GM12875 (cell line): ENCODE measurements at regions not wholly inside any gene's neighbourhood (a gene's known extent, or its start where the extent isn't known, plus 50 kb on each side); places are given as distances from the start of the nearest gene placed in this dataset.
"Not testable (repeated sequence)": the region's sequence is repeated elsewhere in the genome, so short reads cannot be mapped to it uniquely, and the experiment has no call there.

ENCODE experiments used
- H3K4me3 ChIP-seq: one replicate; pipeline ENCODE4 v1.5.1; 2011; ENCODE audit warnings: low read depth, low read length, control low read depth
- TF ChIP-seq, protein P1 (sequence below): IDR thresholded peaks from 2 replicates; pipeline ENCODE4 v1.5.1; 2011; ENCODE audit warnings: low read depth, mild to moderate bottlenecking, control low read depth, inconsistent platforms, low read length, moderate library complexity, borderline replicate concordance; ENCODE audit not compliant: insufficient read depth

DNA sequence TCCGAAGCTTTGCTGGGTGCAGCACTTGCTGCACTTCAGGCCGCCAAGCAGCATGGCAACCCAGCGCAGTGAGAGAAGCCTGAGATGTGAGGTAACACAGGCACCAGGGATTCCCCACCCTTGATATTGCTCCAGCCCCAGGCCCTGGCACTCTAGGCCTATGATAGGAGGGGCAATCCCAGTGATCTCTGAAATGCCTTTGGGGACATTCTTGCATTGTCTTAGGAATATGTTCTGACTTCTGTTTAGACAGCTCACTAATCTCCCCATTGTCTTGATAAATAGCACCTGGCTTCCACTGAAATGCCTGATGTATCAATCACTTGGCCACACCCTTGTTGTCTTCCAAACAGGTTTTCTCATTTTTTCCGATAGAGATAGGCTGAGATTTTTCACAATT lies 102.8 kb downstream of the SOX14 start:
- no peak overlapping the region for H3K4me3 ChIP-seq
- TF ChIP-seq, protein P1, sequence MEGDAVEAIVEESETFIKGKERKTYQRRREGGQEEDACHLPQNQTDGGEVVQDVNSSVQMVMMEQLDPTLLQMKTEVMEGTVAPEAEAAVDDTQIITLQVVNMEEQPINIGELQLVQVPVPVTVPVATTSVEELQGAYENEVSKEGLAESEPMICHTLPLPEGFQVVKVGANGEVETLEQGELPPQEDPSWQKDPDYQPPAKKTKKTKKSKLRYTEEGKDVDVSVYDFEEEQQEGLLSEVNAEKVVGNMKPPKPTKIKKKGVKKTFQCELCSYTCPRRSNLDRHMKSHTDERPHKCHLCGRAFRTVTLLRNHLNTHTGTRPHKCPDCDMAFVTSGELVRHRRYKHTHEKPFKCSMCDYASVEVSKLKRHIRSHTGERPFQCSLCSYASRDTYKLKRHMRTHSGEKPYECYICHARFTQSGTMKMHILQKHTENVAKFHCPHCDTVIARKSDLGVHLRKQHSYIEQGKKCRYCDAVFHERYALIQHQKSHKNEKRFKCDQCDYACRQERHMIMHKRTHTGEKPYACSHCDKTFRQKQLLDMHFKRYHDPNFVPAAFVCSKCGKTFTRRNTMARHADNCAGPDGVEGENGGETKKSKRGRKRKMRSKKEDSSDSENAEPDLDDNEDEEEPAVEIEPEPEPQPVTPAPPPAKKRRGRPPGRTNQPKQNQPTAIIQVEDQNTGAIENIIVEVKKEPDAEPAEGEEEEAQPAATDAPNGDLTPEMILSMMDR, result no peak

DNA sequence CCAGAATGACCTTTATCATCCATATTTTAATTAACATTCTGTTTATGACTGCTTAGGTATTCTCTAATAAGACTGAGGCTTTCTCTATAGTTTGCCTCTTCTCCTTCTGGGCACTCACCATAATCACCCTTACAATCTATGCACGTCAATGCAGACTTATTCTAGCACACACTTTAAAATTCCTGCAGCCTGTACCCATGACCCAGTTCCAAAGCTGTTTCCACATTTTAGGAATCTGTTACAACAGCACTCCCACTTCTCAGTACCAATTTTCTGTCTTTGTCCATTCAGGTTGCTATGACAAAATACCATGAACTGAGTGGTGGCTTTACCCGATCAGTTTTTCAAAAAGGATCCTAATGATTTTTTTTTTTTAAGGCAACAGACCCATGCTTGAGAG lies 103.5 kb downstream of the SOX14 start:
- no peak overlapping the region for H3K4me3 ChIP-seq
- TF ChIP-seq, protein P1, result no peak

DNA sequence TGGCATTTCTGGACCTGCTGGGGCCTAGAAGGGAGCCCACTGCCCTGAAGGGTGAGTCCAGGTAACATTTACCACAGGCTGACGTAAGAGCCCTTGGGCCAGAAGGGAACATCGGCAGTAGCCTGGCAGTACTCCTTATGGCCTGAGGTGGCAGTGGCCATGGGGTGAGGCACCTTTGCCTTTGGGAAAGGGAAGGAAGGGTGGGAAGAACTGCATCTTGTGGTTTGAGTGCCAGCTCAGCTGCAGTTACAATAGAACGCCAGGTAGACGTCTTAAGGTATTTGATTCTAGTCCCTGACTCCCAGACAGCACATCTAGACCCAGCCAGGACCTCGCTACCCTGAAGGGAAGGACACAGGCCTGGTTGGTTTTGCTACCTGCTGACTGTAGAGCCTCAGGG lies 104.9 kb downstream of the SOX14 start:
- no peak overlapping the region for H3K4me3 ChIP-seq
- TF ChIP-seq, protein P1, result no peak

DNA sequence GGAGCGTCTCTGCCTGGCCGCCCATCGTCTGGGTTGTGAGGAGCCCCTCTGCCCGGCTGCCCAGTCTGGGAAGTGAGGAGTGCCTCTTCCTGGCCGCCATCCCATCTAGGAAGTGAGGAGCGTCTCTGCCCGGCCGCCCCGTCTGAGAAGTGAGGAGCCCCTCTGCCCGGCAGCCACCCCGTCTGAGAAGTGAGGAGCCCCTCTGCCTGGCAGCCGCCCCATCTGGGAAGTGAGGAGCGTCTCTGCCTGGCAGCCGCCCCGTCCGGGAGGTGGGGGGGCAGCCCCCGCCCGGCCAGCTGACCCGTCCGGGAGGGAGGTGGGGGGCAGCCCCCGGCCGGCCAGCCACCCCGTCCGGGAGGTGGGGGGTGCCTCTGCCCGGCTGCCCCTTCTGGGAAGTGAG lies 108.5 kb downstream of the SOX14 start:
- H3K4me3 ChIP-seq, result not testable (repeated sequence)

DNA sequence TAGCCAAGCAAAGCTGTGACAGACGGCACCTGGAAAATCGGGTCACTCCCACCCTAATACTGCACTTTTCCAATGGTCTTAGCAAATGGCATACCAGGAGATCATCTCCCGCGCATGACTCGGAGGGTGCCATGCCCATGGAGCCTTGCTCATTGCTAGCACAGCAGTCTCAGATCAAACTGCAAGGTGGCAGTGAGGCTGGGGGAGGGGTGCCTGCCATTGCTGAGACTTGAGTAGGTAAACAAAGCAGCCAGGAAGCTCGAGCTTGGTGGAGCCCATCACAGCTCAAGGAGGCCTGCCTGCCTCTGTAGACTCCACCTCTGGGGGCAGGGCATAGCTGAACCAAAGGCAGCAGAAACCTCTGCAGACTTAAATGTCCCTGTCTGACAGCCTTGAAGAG lies 113.1 kb upstream of the CLDN18 start:
- H3K4me3 ChIP-seq, result not testable (repeated sequence)

DNA sequence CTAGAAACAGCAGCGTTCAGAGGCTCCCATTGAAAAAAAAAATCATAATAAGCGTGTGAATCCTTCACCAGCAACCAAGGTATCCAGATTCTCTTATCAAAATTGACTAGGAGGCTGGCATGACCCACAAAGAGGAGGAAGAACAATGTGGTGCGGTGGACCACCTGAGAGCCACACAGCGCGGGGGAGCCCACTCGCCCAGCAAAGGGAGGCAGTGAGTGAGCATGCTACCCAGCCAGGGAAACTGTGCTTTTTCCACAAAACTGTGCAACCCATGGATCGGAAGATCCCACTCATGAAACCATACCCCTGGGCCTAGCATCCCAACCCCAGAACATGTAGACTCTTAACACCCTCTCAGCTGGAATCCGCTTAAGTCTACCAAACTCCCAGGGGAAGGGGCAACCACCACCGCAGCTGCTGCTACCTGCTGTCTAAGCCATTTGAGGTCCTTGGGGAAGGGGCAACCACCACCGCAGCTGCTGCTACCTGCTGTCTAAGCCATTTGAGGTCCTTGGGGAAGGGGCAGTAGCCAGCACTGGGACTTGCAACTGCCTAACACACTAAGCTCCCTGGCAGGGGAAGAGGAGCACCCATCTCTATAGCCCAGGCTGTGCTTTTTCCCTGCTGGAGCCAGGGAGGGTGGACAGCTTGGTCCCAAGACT lies 102.8 kb upstream of the CLDN18 start:
- H3K4me3 ChIP-seq, result no peak overlapping the region
- TF ChIP-seq, protein P1, result no peak

DNA sequence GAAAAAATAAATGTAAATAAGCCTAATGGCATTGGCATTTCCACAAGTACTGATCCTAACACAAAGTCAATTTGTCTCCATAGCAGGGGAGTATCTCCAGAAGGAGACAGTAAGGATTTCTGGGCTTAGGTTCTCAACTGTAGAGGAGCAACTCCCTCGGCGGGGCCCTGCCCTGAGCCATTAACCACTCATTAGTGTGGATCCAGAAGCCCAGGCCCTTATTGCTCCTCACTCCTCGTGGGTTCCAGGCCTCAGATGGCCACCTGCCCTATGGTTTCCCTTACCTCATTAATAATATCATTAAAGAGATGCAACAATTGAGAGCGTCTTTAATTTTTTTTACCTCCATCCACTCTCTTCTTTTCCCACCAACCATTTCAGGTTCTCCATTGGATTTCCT lies 85.3 kb upstream of the CLDN18 start:
- TF ChIP-seq, protein P1, result no peak
- no peak overlapping the region for H3K4me3 ChIP-seq

DNA sequence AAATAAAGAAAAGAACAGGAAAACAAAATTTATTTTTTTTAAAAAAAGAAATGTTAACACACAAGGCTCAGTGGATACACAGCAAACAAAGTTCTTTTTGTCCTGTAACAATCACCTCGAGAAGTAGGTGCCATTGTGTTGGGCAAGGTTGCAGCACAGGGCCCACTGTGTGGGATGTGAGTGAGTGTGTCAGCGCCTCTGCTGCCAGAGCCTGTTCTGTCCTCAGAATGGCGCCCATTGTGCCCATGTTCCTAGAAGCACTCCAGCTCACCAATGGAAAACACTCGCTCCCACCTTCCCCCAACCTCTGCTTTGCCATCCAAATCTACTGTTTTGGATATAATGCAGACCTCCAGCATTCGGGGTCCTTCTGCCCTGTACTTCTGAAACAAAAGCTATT lies 84.9 kb upstream of the CLDN18 start:
- TF ChIP-seq, protein P1, result no peak
- H3K4me3 ChIP-seq, result no peak overlapping the region
